Trophoblast cell (in vitro differentiated cells and primary cell): ENCODE measurements at regions not wholly inside any gene's neighbourhood (a gene's known extent, or its start where the extent isn't known, plus 50 kb on each side); places are given as distances from the start of the nearest gene placed in this dataset.

ENCODE experiments used
- DNase-seq, 2 donors: peaks; one replicate each; pipeline ENCODE4 v3.0.0-alpha.2; 2016
- H2AFZ ChIP-seq: 2 replicates; pipeline ENCODE4 v1.6.1; 2013; ENCODE audit warnings: low read length, moderate library complexity, mild to moderate bottlenecking; ENCODE audit not compliant: insufficient read depth, poor library complexity
- H2AK5ac ChIP-seq: 2 replicates; pipeline ENCODE4 v1.6.1; 2013; ENCODE audit warnings: mild to moderate bottlenecking, low read length
- H2BK120ac ChIP-seq: 2 replicates; pipeline ENCODE4 v1.6.1; 2013; ENCODE audit warnings: low read length, mild to moderate bottlenecking, moderate library complexity; ENCODE audit not compliant: insufficient read depth, poor library complexity
- H2BK12ac ChIP-seq: 2 replicates; pipeline ENCODE4 v1.6.1; 2013; ENCODE audit warnings: mild to moderate bottlenecking, low read length, moderate library complexity
- H2BK5ac ChIP-seq: 2 replicates; pipeline ENCODE4 v1.6.1; 2013; ENCODE audit warnings: low read length, low read depth, moderate library complexity, mild to moderate bottlenecking; ENCODE audit not compliant: poor library complexity
- H3K14ac ChIP-seq: 2 replicates; pipeline ENCODE4 v1.6.1; 2013; ENCODE audit warnings: mild to moderate bottlenecking, low read length
- H3K18ac ChIP-seq: 2 replicates; pipeline ENCODE4 v1.6.1; 2013; ENCODE audit warnings: mild to moderate bottlenecking, low read length
- H3K23ac ChIP-seq: 2 replicates; pipeline ENCODE4 v1.6.1; 2013; ENCODE audit warnings: low read length
- H3K27ac ChIP-seq: 2 replicates; pipeline ENCODE4 v1.5.1; 2013; ENCODE audit warnings: low read depth, mild to moderate bottlenecking, inconsistent platforms, low read length, moderate library complexity
- H3K27me3 ChIP-seq: 2 replicates; pipeline ENCODE4 v1.6.1; 2013; ENCODE audit warnings: inconsistent platforms, mild to moderate bottlenecking, low read length, moderate library complexity; ENCODE audit not compliant: insufficient read depth
- H3K36me3 ChIP-seq, 2 experiments: 1 replicate in 1 of 2; 2 replicates in 1 of 2; pipeline ENCODE4 v1.6.1; 2013; ENCODE audit warnings: low read length in 2 of 2, mild to moderate bottlenecking in 2 of 2, moderate library complexity in 1 of 2; ENCODE audit not compliant: insufficient read depth in 2 of 2, control insufficient read depth in 1 of 2
- H3K4ac ChIP-seq: 2 replicates; pipeline ENCODE4 v1.6.1; 2013; ENCODE audit warnings: low read depth, mild to moderate bottlenecking, low read length, moderate library complexity
- H3K4me1 ChIP-seq, 2 experiments: 1 replicate in 1 of 2; 2 replicates in 1 of 2; pipeline ENCODE4 v1.6.1; 2013; ENCODE audit warnings: low read length in 2 of 2, mild to moderate bottlenecking in 2 of 2, moderate library complexity in 1 of 2; ENCODE audit not compliant: insufficient read depth in 2 of 2, control insufficient read depth in 1 of 2
- H3K4me2 ChIP-seq: 2 replicates; pipeline ENCODE4 v1.6.1; 2013; ENCODE audit warnings: inconsistent platforms, mild to moderate bottlenecking, low read length, moderate library complexity
- H3K4me3 ChIP-seq: 2 replicates; pipeline ENCODE4 v1.5.1; 2013; ENCODE audit warnings: mild to moderate bottlenecking, low read depth, low read length, inconsistent platforms
- H3K79me1 ChIP-seq: one replicate; pipeline ENCODE4 v1.6.1; 2013; ENCODE audit warnings: low read length
- H3K79me2 ChIP-seq: 2 replicates; pipeline ENCODE4 v1.6.1; 2013; ENCODE audit warnings: low read length, mild to moderate bottlenecking; ENCODE audit not compliant: control insufficient read depth, insufficient read depth, poor library complexity
- H3K9ac ChIP-seq: 2 replicates; pipeline ENCODE4 v1.6.1; 2013; ENCODE audit warnings: mild to moderate bottlenecking, low read length
- H3K9me3 ChIP-seq: 2 replicates; pipeline ENCODE4 v1.6.1; 2013; ENCODE audit warnings: low read depth, mild to moderate bottlenecking, control low read depth, inconsistent platforms, low read length; ENCODE audit not compliant: insufficient read depth
- H4K12ac ChIP-seq: 2 replicates; pipeline ENCODE4 v1.6.1; 2013; ENCODE audit warnings: low read depth, mild to moderate bottlenecking, low read length, moderate library complexity
- H4K8ac ChIP-seq: 2 replicates; pipeline ENCODE4 v1.6.1; 2013; ENCODE audit warnings: low read depth, mild to moderate bottlenecking, low read length, moderate library complexity
- H4K91ac ChIP-seq: one replicate; pipeline ENCODE4 v1.6.1; 2013; ENCODE audit warnings: low read depth, mild to moderate bottlenecking, low read length, moderate library complexity
- WGBS: extraction: QIAGEN DNeasy Blood & Tissue Kit; methylation state at CpG from one replicate; pipeline ENCODE4 v1.1.7; 2013; ENCODE audit warnings: missing lambda C conversion rate; ENCODE audit not compliant: insufficient read length, insufficient coverage; ENCODE audit errors: extremely low coverage; 5-methylcytosine and 5-hydroxymethylcytosine counted together

DNA sequence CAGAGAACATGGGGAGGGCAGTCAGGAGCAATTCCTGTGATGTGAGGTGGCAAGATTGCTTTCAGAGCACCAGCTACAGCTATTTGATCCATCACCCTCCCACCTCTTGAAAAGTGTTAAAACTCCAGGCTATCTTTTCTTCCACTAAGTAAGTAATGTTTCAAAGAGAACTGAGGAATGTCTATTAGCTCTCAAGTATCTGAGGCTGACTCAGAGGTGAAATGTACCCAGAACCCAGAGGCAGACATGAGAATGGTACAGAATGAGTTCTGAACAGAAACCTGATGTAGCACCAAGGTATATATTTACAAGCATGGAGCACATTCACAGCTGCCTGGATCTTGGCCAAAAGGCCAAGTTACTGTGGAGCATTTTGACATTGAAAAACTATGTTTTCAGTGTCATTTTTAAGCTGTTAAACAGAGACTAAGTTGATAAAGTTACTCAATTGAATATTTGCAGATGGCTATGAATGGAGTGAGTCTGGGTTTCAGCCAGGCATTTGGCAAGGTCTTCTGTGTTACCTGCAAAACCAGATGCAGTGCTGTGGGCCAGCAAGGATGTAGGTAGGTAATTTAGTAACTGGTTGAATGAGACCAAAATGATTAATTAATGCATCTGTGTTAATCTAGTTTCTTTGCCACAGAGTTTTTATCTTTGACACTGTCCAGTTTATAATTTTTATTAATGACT is 227.7 kb upstream of the CD96 start:
- no peak overlapping the region for H3K4ac ChIP-seq
- no peaks in the 10 kb centered on the region for H3K9me3 ChIP-seq
- no peak overlapping the region for H2BK12ac ChIP-seq
- H3K9ac ChIP-seq, result no peak overlapping the region
- no peak overlapping the region for H4K12ac ChIP-seq
- no peak for DNase-seq
- no peaks in the 10 kb centered on the region for H3K27me3 ChIP-seq
- no peaks in the 10 kb centered on the region for H3K79me2 ChIP-seq
- no peak overlapping the region for H2BK120ac ChIP-seq
- no peak overlapping the region for H3K4me3 ChIP-seq
- peak overlapping the region; percentile 36 for H3K27ac ChIP-seq
- H3K14ac ChIP-seq, result no peak overlapping the region
- H3K4me2 ChIP-seq, result no peak overlapping the region
- H2BK5ac ChIP-seq, result no peak overlapping the region
- no peak overlapping the region for H2AK5ac ChIP-seq
- no peak overlapping the region for H4K8ac ChIP-seq
- H2AFZ ChIP-seq, result no peak overlapping the region
- peaks cover 0 to 6% of the 10 kb centered on the region in 2 experiments for H3K4me1 ChIP-seq
- no peak overlapping the region for H4K91ac ChIP-seq
- peaks cover 5% of the 10 kb centered on the region for H3K79me1 ChIP-seq
- H3K23ac ChIP-seq, result no peak overlapping the region
- no peak overlapping the region for H3K18ac ChIP-seq
- H3K36me3 ChIP-seq, result no peaks in the 10 kb centered on the region

DNA sequence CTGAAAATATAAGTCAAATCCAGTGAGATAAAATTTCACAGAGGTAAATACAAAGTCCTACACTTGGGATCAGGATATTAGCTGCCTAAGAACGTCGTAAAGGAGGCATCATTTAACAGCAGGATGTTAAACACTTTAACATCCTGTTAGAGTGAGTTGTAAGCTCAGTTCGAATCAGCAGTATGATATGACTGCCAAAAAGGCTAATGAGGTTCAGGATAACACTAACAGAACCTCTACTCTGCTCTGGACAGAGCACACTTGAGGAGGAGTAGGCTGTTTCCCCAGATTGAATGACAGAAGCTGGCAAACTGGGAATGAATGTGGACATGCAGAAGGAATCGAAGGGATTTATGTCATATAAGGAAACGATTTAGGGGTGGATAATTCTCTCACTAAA is 227.1 kb upstream of the CD96 start:
- Histone ChIP-seq H3K79me2 (no peaks in the 10 kb centered on the region), H3K4me2 (no peak overlapping the region), H3K9ac (no peak overlapping the region), H2AK5ac (no peak overlapping the region), H2BK12ac (no peak overlapping the region), H3K27me3 (no peaks in the 10 kb centered on the region), H3K27ac (peak overlapping the region; percentile 19), H3K23ac (no peak overlapping the region), H3K4me3 (no peak overlapping the region), H3K4me1 (peaks cover 0 to 6% of the 10 kb centered on the region in 2 experiments), H4K8ac (no peak overlapping the region), H2AFZ (no peak overlapping the region), H4K91ac (no peak overlapping the region), H3K14ac (no peak overlapping the region), H2BK5ac (no peak overlapping the region), H3K4ac (no peak overlapping the region), H2BK120ac (peak overlapping the region; percentile 14), H3K36me3 (no peaks in the 10 kb centered on the region), H3K9me3 (no peaks in the 10 kb centered on the region), H3K18ac (no peak overlapping the region), H3K79me1 (peaks cover 5% of the 10 kb centered on the region), H4K12ac (no peak overlapping the region)
- DNase-seq, result no peak
- no CpG with 5 or more reads among the region's 5 CpGs for WGBS

DNA sequence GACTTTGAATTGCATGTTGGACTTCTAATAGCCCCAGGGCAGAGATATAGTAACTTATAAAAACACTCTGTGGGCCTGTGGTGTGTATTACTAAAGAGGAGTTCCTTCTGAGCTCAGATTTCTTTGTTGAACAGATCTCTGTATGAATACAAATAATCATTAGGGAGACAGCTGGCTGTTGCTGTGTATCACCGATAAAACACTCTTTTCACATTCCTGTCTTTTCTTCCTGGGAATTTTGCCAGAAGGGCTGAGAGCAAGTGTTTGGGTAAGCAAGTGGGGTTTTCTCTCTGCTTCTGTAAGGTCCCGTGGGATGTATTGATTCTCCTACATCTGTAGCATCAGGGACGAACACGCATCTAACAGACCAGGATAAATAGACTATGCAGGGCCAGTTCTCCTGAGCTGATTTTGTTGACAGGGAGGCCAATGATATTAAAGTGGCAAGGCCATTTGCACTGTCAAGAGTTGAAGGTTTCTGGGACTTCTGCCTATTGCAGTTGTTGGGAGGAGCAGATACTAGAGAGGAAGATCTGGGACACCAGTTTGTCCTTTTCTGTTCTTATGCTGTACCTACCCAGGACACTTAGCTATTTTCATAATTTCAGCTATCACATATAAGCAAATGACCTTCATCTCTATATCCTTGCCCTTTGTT is 225.9 kb upstream of the CD96 start:
- Histone ChIP-seq H3K4ac (no peak overlapping the region), H3K4me3 (no peak overlapping the region), H4K8ac (no peak overlapping the region), H3K9me3 (no peaks in the 10 kb centered on the region), H3K27me3 (no peaks in the 10 kb centered on the region), H2BK5ac (no peak overlapping the region), H3K79me1 (peaks cover 10% of the 10 kb centered on the region), H3K23ac (no peak overlapping the region), H3K36me3 (no peaks in the 10 kb centered on the region), H3K14ac (no peak overlapping the region), H3K27ac (no peak overlapping the region), H4K12ac (no peak overlapping the region), H3K4me1 (peaks cover 0 to 7% of the 10 kb centered on the region in 2 experiments), H2BK12ac (no peak overlapping the region), H2BK120ac (no peak overlapping the region), H2AFZ (no peak overlapping the region), H4K91ac (no peak overlapping the region), H3K9ac (no peak overlapping the region), H3K79me2 (no peaks in the 10 kb centered on the region), H3K4me2 (no peak overlapping the region), H2AK5ac (no peak overlapping the region), H3K18ac (no peak overlapping the region)
- no peak for DNase-seq
- no CpG with 5 or more reads among the region's 4 CpGs for WGBS

DNA sequence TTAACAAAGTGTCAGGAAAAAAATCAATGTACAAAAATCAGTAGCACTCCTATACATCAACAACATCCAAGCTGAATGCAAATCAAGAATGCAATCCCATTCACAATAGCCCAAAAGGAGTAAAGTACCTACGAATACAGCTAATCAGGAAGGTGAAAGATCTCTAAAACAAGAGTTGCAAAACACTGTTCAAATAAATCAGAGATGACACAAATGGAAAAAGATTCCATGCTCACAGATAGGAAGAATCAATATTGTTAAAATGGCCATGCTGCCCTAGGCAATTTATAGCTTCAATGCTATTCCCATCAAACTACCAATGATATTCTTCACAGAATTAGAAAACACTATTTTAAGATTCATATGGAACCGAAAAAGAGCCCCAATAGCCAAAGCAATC is 223.7 kb upstream of the CD96 start:
- H2AK5ac ChIP-seq, result no peak overlapping the region
- no peak overlapping the region for H4K91ac ChIP-seq
- no peak overlapping the region for H2BK120ac ChIP-seq
- no peaks in the 10 kb centered on the region for H3K27me3 ChIP-seq
- no peaks in the 10 kb centered on the region for H3K9me3 ChIP-seq
- H3K14ac ChIP-seq, result no peak overlapping the region
- no peaks in the 10 kb centered on the region for H3K79me2 ChIP-seq
- H3K18ac ChIP-seq, result no peak overlapping the region
- no peak overlapping the region for H3K4me3 ChIP-seq
- no peak overlapping the region for H2AFZ ChIP-seq
- H3K36me3 ChIP-seq, result no peaks in the 10 kb centered on the region
- no peak overlapping the region for H2BK5ac ChIP-seq
- H3K4ac ChIP-seq, result no peak overlapping the region
- H3K9ac ChIP-seq, result no peak overlapping the region
- no peak overlapping the region for H4K8ac ChIP-seq
- no peak overlapping the region for H3K4me2 ChIP-seq
- no peak overlapping the region for H4K12ac ChIP-seq
- no peak overlapping the region for H3K23ac ChIP-seq
- no peak for DNase-seq
- H2BK12ac ChIP-seq, result no peak overlapping the region
- WGBS, result no CpG with 5 or more reads among the region's 2 CpGs
- H3K79me1 ChIP-seq, result peaks cover 12% of the 10 kb centered on the region
- peaks cover 2 to 12% of the 10 kb centered on the region in 2 experiments for H3K4me1 ChIP-seq
- H3K27ac ChIP-seq, result no peak overlapping the region
